ENCODE measurements at regions not wholly inside any gene's neighbourhood (a gene's known extent, or its start where the extent isn't known, plus 50 kb on each side); places are given as distances from the start of the nearest gene placed in this dataset.

- no peak for DNase-seq (ENCODE audit: low read depth, low spot score)
- TF ChIP-seq, protein P1, sequence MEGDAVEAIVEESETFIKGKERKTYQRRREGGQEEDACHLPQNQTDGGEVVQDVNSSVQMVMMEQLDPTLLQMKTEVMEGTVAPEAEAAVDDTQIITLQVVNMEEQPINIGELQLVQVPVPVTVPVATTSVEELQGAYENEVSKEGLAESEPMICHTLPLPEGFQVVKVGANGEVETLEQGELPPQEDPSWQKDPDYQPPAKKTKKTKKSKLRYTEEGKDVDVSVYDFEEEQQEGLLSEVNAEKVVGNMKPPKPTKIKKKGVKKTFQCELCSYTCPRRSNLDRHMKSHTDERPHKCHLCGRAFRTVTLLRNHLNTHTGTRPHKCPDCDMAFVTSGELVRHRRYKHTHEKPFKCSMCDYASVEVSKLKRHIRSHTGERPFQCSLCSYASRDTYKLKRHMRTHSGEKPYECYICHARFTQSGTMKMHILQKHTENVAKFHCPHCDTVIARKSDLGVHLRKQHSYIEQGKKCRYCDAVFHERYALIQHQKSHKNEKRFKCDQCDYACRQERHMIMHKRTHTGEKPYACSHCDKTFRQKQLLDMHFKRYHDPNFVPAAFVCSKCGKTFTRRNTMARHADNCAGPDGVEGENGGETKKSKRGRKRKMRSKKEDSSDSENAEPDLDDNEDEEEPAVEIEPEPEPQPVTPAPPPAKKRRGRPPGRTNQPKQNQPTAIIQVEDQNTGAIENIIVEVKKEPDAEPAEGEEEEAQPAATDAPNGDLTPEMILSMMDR (IDR thresholded peaks at IDR 0.05; ENCODE audit: low read depth, low read length): no peak
- in situ Hi-C loops (cut with HindIII; ENCODE audit: low sequenced_read_pairs): no loop called here
- H3K4me3 ChIP-seq (ENCODE audit: low read depth, low read length): no peak overlapping the region
These were observed 223.6 kb downstream of the TBXT start for GRCh38 chr6:165944002-165944466.

DNA sequence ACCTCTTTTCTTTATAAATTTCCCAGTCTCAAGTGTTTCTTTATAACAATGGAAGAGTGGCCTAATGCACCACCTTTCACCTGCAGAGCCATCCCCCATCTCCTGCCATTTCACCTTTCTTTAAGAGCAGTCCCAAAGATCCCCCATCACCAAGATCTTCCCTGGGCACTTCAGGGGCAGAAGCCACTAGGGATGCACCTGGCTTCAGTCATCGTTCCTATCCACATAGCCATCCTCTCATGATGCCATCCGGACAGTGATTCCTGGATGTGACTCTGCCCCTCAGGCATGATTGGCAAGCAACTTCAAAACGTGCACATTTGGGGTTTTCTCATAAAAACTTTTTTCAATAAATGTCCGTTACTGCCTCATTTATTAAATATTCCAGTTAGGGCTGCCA, 225.9 kb downstream of the TBXT start:
- TF ChIP-seq, protein P1 (IDR thresholded peaks at IDR 0.05; ENCODE audit: low read depth, low read length): no peak
- in situ Hi-C loops (cut with HindIII; ENCODE audit: low sequenced_read_pairs): no loop called here
- no peak for DNase-seq (ENCODE audit: low read depth, low spot score)
- H3K4me3 ChIP-seq (ENCODE audit: low read depth, low read length): no peak overlapping the region

GRCh38 chr6:165941249-165941775, 226.3 kb downstream of the TBXT start:
- in situ Hi-C loops (cut with HindIII; ENCODE audit: low sequenced_read_pairs): no loop called here
- TF ChIP-seq, protein P1 (IDR thresholded peaks at IDR 0.05; ENCODE audit: low read depth, low read length): no peak
- no peak overlapping the region for H3K4me3 ChIP-seq (ENCODE audit: low read depth, low read length)
- no peak for DNase-seq (ENCODE audit: low read depth, low spot score)

DNA sequence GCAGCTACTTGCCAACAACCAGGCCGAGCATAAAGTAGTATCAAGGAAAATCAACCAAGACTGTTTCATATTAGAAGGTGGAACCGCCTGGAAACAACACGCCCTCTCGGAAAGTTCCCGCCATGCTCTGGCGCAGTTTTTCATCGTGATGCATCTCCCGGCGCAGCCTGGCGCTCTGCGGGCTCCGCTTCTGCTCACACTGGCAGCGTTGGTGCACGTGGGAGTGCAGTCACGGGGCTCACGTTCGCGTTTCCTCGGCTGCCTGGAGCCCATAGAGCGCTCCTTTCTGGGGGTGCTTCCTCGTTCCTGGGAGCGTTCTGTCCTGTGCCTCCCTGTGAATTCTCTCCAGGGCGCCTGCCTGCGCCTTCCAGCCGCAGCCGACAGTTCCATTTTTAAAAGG, 227.3 kb downstream of the TBXT start:
- no peak for DNase-seq (ENCODE audit: low read depth, low spot score)
- in situ Hi-C loops (cut with HindIII; ENCODE audit: low sequenced_read_pairs): no loop called here
- TF ChIP-seq, protein P1 (IDR thresholded peaks at IDR 0.05; ENCODE audit: low read depth, low read length): no peak
- no peak overlapping the region for H3K4me3 ChIP-seq (ENCODE audit: low read depth, low read length)

- TF ChIP-seq, protein P1 (IDR thresholded peaks at IDR 0.05; ENCODE audit: low read depth, low read length): no peak
- no peak for DNase-seq (ENCODE audit: low read depth, low spot score)
- in situ Hi-C loops (cut with HindIII; ENCODE audit: low sequenced_read_pairs): no loop called here
- H3K4me3 ChIP-seq (ENCODE audit: low read depth, low read length): no peak overlapping the region
These were observed 227.9 kb downstream of the TBXT start for GRCh38 chr6:165939601-165940290.

DNA sequence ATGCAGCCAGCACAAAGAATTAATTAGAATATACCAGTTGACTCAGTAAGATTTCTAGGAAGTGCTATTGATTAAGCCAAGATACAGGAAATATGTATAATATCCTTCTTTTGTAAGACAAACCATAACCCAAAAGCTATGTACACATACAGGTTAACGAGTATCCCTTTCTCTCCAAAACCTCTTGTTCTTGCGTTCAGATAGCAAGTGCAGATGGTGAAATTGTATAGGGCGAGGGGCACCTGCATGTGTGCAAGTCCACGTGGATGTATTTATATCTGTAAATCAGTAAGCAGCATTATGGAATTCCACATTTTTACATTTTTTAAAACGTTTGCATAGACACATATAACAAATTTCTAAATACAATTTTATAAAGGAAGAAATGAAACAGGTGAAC, 228.6 kb downstream of the TBXT start:
- TF ChIP-seq, protein P1 (IDR thresholded peaks at IDR 0.05; ENCODE audit: low read depth, low read length): no peak
- in situ Hi-C loops (cut with HindIII; ENCODE audit: low sequenced_read_pairs): no loop called here
- no peak for DNase-seq (ENCODE audit: low read depth, low spot score)
- no peak overlapping the region for H3K4me3 ChIP-seq (ENCODE audit: low read depth, low read length)
